ENCODE measurements at regions not wholly inside any gene's neighbourhood (a gene's known extent, or its start where the extent isn't known, plus 50 kb on each side); places are given as distances from the start of the nearest gene placed in this dataset.
"Not testable (repeated sequence)": the region's sequence is repeated elsewhere in the genome, so short reads cannot be mapped to it uniquely, and the experiment has no call there.

DNA sequence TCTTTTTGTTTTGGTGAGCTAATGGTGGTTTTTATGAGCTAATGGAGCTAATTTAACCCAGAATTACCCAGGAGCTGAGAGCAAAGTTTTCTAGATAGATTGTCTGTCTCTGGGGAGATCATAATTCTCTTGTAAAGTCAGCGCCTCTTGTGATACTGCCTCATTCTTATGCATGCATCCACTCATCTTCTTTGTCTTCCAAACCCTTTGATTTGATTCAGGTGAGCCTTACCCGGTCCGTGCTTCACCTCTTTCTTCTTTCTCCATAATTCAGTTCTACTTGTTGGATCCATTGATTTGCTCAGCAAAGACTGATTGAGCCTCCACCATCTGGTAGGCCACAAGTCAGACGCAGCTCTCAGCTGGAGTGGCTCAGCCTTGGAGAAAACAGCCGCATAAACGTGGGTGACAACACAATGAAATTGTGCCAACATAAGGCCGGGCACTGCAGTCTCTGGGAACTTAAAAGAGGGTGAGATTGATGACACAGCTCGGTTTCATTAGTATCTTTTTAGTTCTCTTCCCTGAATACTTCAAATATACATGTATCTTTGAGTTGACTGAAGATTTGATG is 158.5 kb upstream of the SH3BP4 start:
- FAIRE-seq (no peak), DNase-seq (ENCODE audit: low read depth, low spot score) (no peak)
- Histone ChIP-seq H3K4me2 (ENCODE audit: control insufficient read depth, extremely low read depth, insufficient read depth, low read depth, low read length) (no peak overlapping the region), H3K27me3 (ENCODE audit: control insufficient read depth, extremely low read depth, insufficient read depth, low read length) (peaks cover 10% of the 10 kb centered on the region), H3K79me2 (ENCODE audit: control insufficient read depth, insufficient read depth, low read length) (no peaks in the 10 kb centered on the region), H3K36me3 (ENCODE audit: control insufficient read depth in 2 of 2, extremely low read depth in 1 of 2, insufficient read depth in 2 of 2, low read length in 2 of 2) (no peaks in the 10 kb centered on the region), H2AFZ (ENCODE audit: control insufficient read depth, low read length) (no peak overlapping the region), H3K4me3 (ENCODE audit: control insufficient read depth in 2 of 3, extremely low read depth in 1 of 3, insufficient read depth in 2 of 3, low read depth in 1 of 3, low read length in 3 of 3) (no peak overlapping the region), H3K9ac (ENCODE audit: control insufficient read depth, extremely low read depth, insufficient read depth, low read length) (no peak overlapping the region), H4K20me1 (ENCODE audit: control insufficient read depth, extremely low read depth, insufficient read depth, low read length) (no peaks in the 10 kb centered on the region), H3K4me1 (ENCODE audit: control insufficient read depth, extremely low read depth, insufficient read depth, low read length) (no peaks in the 10 kb centered on the region), H3K27ac (ENCODE audit: control insufficient read depth, insufficient read depth, low read length) (no peak overlapping the region), H3K9me3 (ENCODE audit: control insufficient read depth, low read depth, low read length) (no peaks in the 10 kb centered on the region), H3K9me1 (ENCODE audit: control insufficient read depth, extremely low read depth, insufficient read depth, low read length) (no peaks in the 10 kb centered on the region)
- no peak for TF ChIP-seq EZH2 (IDR thresholded peaks at IDR 0.05; ENCODE audit: low read length)
- TF ChIP-seq, protein P1, sequence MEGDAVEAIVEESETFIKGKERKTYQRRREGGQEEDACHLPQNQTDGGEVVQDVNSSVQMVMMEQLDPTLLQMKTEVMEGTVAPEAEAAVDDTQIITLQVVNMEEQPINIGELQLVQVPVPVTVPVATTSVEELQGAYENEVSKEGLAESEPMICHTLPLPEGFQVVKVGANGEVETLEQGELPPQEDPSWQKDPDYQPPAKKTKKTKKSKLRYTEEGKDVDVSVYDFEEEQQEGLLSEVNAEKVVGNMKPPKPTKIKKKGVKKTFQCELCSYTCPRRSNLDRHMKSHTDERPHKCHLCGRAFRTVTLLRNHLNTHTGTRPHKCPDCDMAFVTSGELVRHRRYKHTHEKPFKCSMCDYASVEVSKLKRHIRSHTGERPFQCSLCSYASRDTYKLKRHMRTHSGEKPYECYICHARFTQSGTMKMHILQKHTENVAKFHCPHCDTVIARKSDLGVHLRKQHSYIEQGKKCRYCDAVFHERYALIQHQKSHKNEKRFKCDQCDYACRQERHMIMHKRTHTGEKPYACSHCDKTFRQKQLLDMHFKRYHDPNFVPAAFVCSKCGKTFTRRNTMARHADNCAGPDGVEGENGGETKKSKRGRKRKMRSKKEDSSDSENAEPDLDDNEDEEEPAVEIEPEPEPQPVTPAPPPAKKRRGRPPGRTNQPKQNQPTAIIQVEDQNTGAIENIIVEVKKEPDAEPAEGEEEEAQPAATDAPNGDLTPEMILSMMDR (optimal IDR thresholded peaks at IDR 0.05 in 1 of 3, IDR thresholded peaks at IDR 0.05 in 1 of 3, conservative IDR thresholded peaks at IDR 0.05 in 1 of 3; ENCODE audit: extremely low read depth in 1 of 3, insufficient read depth in 2 of 3, low read length in 3 of 3), result no peak
- dilution Hi-C loops (cut with MboI; ENCODE audit: extremely low pct_ligation_motif_present, low sequenced_read_pairs), result no loop called here

DNA sequence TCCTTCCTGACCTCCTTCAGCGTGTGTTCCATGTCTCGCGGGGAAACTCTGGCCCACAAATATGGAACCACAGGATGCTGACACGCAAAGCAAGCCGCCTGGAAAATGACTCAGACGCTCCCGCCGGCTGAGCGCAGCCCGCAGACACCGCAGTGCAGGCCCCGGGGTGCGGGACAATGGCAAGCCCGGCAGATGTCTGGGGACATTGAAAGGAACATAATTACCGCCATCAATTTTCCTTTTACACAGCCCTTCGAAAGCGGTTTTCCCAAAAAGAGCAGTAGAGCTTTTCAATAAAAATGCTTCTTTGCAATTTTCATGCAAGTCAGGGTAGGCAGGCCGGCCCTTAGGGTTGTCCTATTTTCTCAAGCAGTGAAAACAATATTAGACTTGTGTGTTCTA is 159.2 kb upstream of the SH3BP4 start:
- Histone ChIP-seq H4K20me1 (ENCODE audit: control insufficient read depth, extremely low read depth, insufficient read depth, low read length) (no peaks in the 10 kb centered on the region), H3K4me3 (ENCODE audit: control insufficient read depth in 2 of 3, extremely low read depth in 1 of 3, insufficient read depth in 2 of 3, low read depth in 1 of 3, low read length in 3 of 3) (no peak overlapping the region), H3K4me1 (ENCODE audit: control insufficient read depth, extremely low read depth, insufficient read depth, low read length) (no peaks in the 10 kb centered on the region), H3K9ac (ENCODE audit: control insufficient read depth, extremely low read depth, insufficient read depth, low read length) (no peak overlapping the region), H3K27me3 (ENCODE audit: control insufficient read depth, extremely low read depth, insufficient read depth, low read length) (peaks cover 10% of the 10 kb centered on the region), H3K9me1 (ENCODE audit: control insufficient read depth, extremely low read depth, insufficient read depth, low read length) (no peaks in the 10 kb centered on the region), H3K9me3 (ENCODE audit: control insufficient read depth, low read depth, low read length) (no peaks in the 10 kb centered on the region), H3K79me2 (ENCODE audit: control insufficient read depth, insufficient read depth, low read length) (no peaks in the 10 kb centered on the region), H3K4me2 (ENCODE audit: control insufficient read depth, extremely low read depth, insufficient read depth, low read depth, low read length) (no peak overlapping the region), H3K36me3 (ENCODE audit: control insufficient read depth in 2 of 2, extremely low read depth in 1 of 2, insufficient read depth in 2 of 2, low read length in 2 of 2) (no peaks in the 10 kb centered on the region), H3K27ac (ENCODE audit: control insufficient read depth, insufficient read depth, low read length) (no peak overlapping the region), H2AFZ (ENCODE audit: control insufficient read depth, low read length) (no peak overlapping the region)
- dilution Hi-C loops (cut with MboI; ENCODE audit: extremely low pct_ligation_motif_present, low sequenced_read_pairs), result no loop called here
- TF ChIP-seq, protein P1 (optimal IDR thresholded peaks at IDR 0.05 in 1 of 3, IDR thresholded peaks at IDR 0.05 in 1 of 3, conservative IDR thresholded peaks at IDR 0.05 in 1 of 3; ENCODE audit: extremely low read depth in 1 of 3, insufficient read depth in 2 of 3, low read length in 3 of 3), result no peak
- FAIRE-seq, result no peak
- DNase-seq (ENCODE audit: low read depth, low spot score), result no peak

DNA sequence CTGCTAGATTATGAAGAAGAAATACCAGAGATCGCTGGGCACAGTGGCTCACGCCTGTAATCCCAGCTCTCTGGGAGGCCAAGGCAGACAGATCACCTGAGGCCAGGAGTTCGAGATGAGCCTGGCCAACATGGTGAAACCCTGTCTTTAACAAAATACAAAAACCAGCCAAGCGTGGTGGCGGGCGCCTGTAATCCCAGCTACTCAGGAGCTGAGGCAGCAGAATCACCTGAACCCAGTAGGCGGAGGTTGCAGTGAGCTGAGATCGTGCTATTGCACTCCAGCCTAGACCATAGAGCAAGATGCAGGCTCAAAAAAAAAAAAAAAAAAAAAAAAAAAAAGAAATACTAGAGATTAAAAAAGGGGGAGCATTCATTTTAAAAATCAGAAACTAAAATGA is 159.7 kb upstream of the SH3BP4 start:
- H3K4me2 ChIP-seq (ENCODE audit: control insufficient read depth, extremely low read depth, insufficient read depth, low read depth, low read length); H3K27ac ChIP-seq (ENCODE audit: control insufficient read depth, insufficient read depth, low read length); H2AFZ ChIP-seq (ENCODE audit: control insufficient read depth, low read length); FAIRE-seq; H4K20me1 ChIP-seq (ENCODE audit: control insufficient read depth, extremely low read depth, insufficient read depth, low read length); H3K36me3 ChIP-seq (ENCODE audit: control insufficient read depth in 2 of 2, extremely low read depth in 1 of 2, insufficient read depth in 2 of 2, low read length in 2 of 2); H3K9me1 ChIP-seq (ENCODE audit: control insufficient read depth, extremely low read depth, insufficient read depth, low read length); H3K9me3 ChIP-seq (ENCODE audit: control insufficient read depth, low read depth, low read length); H3K4me3 ChIP-seq (ENCODE audit: control insufficient read depth in 2 of 3, extremely low read depth in 1 of 3, insufficient read depth in 2 of 3, low read depth in 1 of 3, low read length in 3 of 3); H3K9ac ChIP-seq (ENCODE audit: control insufficient read depth, extremely low read depth, insufficient read depth, low read length); DNase-seq (ENCODE audit: low read depth, low spot score); H3K79me2 ChIP-seq (ENCODE audit: control insufficient read depth, insufficient read depth, low read length); dilution Hi-C loops (cut with MboI; ENCODE audit: extremely low pct_ligation_motif_present, low sequenced_read_pairs); H3K4me1 ChIP-seq (ENCODE audit: control insufficient read depth, extremely low read depth, insufficient read depth, low read length): not testable (repeated sequence)
- peaks cover 10% of the 10 kb centered on the region for H3K27me3 ChIP-seq (ENCODE audit: control insufficient read depth, extremely low read depth, insufficient read depth, low read length)

Measured in keratinocyte (primary cell).